GM18867 (cell line): ENCODE measurements at regions not wholly inside any gene's neighbourhood (a gene's known extent, or its start where the extent isn't known, plus 50 kb on each side); places are given as distances from the start of the nearest gene placed in this dataset.
"Not testable (repeated sequence)": the region's sequence is repeated elsewhere in the genome, so short reads cannot be mapped to it uniquely, and the experiment has no call there.

Experiments used
- ATAC-seq: cut with Tn5 transposase; IDR thresholded peaks from one replicate; pipeline ENCODE4 v1.9.1; 2021; ENCODE audit warnings: mild to moderate bottlenecking, moderate library complexity; ENCODE audit not compliant: unreplicated experiment

DNA sequence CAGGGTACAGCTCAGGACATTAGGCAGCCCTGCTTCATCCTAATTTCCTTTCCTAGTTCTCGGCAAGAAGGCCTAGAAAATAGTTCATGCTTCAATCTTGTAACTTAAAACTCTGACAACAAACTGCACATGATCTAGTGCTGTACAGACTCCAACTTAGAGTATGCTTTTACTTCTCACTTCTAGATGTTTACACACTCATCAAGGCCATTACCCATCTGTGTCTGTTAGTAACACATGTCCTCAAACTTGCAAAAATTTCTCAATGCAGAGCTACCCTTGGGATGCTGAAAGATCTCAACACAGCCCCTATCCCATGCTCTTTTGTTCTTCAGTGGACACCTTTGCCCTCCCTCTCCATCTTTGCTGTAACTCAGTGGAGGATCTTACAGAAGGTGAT is 252.0 kb downstream of the OSR1 start:
- ATAC-seq = no peak

GRCh38 chr2:19104503-19104902 is 253.9 kb downstream of the OSR1 start:
- no peak for ATAC-seq

DNA sequence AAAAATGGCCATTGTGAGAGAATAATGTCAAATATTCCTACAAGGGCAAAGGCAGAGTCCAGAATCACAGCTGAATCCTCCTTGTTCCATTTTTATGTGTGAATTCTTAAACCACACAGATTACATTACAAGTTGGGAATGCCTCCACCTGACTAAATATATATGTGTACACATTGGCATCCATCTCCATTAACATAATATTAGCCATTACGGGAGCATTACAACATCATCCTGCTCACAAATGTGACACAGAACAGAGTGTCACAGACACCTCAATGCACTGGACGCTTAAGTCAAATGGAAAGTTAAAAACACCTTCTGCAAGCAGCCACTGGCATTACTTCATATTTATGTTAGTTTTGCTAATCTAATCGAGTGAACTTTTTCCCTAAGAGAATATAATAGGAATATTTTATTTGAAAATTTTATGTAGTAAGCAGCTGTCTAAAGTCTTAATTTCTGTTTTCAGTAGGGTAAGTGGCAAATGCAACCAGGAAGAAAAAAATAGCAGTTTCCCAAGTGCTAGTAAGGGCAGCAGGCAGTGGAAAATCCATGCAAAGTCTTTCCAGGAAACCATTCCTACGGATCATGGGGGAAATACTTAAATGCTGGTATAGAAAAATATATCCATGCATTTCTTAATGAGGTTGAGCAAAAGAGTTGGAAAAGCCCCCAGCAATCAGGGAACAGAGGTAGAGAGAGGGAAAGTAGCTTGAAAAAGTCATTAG is 255.6 kb downstream of the OSR1 start:
- ATAC-seq = no peak

DNA sequence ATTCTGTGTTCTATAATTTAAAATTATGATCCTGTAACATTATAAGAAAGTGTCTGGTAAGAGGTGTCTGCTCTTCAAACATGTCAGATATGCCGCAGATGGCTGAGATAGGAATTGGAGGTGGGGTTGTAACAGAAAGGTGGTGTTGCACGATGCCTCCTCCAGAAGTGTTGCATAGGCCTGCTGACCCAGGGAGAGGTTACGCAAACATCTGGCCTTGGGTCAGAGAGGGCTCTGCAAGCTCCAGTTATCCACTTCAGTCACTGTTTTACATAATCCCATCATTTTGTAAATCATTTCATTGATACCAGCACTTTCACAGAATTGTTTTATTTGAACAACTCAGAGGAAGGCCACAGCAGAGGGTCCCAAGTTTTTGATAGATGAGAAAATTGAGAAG is 256.5 kb downstream of the OSR1 start:
- no peak for ATAC-seq

- ATAC-seq = no peak
Measured at GRCh38 chr2:19100570-19100969, 257.9 kb downstream of the OSR1 start.

GRCh38 chr2:19099181-19099580 is 259.2 kb downstream of the OSR1 start:
- no peak for ATAC-seq

GRCh38 chr2:19098467-19099160 is 259.8 kb downstream of the OSR1 start:
- ATAC-seq = no peak

DNA sequence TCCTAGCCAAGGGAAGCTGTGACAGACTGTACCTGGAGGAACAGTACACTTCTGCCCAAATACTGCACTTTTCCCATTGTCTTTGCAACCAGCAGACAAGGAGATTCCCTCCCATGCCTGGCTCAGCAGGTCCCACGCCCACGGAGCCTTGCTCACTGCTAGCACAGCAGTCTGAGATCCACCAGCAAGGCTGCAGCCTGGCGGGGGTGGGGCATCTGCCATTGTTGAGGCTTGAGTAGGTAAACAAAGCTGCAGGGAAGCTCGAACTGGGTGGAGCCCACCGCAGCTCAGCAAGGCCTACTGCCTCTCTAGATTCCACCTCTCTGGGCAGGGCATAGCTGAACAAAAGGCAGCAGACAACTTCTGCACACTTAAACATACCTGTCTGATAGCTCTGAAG is 268.9 kb downstream of the OSR1 start:
- ATAC-seq = not testable (repeated sequence)

DNA sequence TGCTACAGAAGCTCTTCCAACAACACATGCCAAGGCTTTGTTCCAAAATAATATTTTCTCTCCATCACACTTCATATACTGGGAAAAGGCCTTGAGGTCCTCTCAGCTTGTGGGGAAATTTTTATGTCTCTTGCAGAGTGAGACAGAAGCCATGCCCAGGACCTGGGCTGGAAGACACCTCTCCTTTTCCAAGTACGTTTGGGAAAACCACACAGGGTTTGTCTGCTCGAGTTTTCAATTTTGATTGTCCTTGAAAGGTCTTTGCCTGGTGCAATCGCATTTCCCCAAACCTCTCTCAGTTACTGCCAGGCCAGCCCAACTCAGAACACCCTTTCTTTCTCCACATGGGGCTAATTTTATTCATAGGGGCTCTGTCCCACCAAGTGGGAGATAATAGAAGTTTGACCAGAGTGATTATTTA is 272.2 kb downstream of the OSR1 start:
- ATAC-seq = no peak

- ATAC-seq = no peak
Measured at GRCh38 chr2:19078709-19079108, 279.7 kb downstream of the OSR1 start.

GRCh38 chr2:19073522-19073921 is 284.9 kb downstream of the OSR1 start:
- no peak for ATAC-seq

- ATAC-seq = no peak
Measured at GRCh38 chr2:19072161-19072560, 286.3 kb downstream of the OSR1 start.

- no peak for ATAC-seq
Measured at GRCh38 chr2:19070886-19071285, 287.5 kb downstream of the OSR1 start.

DNA sequence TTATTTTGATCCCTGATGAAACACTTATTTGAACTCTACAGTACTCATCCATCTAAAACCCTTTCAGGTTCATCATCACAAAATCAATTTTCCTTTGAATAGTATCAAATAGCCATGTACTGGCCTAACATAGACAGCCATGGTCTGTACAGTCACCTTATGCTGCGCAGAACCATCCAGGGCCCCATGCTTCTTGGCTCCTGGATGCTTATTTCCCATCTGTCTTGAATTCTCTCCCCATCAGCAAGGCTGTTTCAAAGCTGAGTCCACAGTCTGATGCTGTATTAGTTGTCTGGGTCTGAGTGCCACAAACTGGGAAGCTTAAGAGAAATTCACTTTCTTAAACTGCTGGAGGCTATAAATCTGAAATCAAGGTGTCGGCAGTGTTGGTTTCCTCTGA is 290.2 kb downstream of the OSR1 start:
- ATAC-seq = no peak

GRCh38 chr2:19062370-19062769 is 296.1 kb downstream of the OSR1 start:
- ATAC-seq = no peak

GRCh38 chr2:19059076-19059475 is 299.3 kb downstream of the OSR1 start:
- no peak for ATAC-seq

DNA sequence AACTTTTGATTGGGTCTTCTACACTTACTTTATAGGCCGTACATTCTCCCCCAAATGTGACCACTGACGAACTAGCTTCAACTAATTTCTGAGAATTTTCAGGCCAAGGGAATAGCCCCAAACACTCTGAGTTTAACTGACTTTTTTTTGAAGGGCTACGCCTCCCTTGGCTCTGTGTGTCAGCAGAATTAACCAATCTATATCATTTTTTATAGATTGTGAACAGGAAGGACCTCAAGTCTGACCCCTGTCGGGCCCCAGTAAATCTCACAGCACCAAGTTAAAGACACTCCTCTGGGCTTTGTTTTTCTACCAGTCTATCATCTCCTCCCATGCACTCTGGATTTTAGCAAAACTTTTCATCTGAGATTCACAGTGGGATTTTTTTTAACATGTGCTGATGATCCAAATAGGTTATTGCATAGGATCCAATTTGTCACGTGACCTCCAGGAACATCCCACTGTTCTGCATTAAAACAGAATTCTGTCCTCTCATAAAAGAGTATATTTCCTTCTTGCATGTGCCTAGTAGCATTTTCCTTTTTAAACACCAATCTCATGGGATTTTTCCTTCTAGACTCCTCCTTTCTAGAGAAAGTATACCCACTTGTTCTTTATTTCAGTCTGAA is 307.1 kb downstream of the OSR1 start:
- no peak for ATAC-seq

- no peak for ATAC-seq
Measured at GRCh38 chr2:19050354-19050753, 308.1 kb downstream of the OSR1 start.

DNA sequence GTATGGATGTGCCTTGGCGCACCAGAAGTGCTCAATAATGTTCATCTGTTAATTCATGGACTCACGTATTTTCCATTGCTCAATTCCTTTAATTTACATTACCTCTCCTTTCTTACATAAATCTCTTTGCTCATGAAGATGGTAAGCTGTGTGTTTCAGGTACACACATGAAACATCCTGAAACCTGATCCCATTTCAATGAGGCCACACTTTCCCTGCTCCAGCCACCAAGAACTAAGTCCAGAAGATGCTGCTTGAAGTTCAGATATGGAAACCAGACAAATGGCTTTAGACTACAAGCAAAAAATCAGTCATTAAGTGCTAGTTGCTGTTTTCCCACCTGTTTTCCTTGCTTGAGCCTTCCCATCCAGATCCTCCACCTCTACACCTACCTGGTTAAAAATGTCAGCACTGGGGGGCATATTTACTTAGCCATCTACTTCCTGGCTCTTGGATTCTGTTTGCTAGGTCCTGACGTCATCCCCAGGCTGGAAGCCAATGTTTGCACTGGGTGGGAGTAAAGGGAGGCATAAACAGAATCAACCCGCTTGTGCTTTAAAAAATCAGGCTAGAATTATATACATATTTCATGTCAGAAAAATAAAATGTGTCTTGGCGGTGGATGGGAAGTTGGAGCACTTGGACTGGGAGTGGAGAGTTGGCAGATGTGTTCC is 309.7 kb downstream of the OSR1 start:
- no peak for ATAC-seq

- peak; percentile 90 for ATAC-seq
Measured at GRCh38 chr2:19046986-19047780, 311.2 kb downstream of the OSR1 start.

- ATAC-seq = no peak
Measured at GRCh38 chr2:19045151-19045550, 313.3 kb downstream of the OSR1 start.
